ENCODE measurements at regions not wholly inside any gene's neighbourhood (a gene's known extent, or its start where the extent isn't known, plus 50 kb on each side); places are given as distances from the start of the nearest gene placed in this dataset.

GRCh38 chr2:104784264-104784663, 69.7 kb upstream of the POU3F3 start:
- no peak for TF ChIP-seq CTCF (conservative IDR thresholded peaks at IDR 0.05)
- Histone ChIP-seq H3K27me3 (ENCODE audit: control insufficient read depth, insufficient read depth, low read length, poor library complexity, severe bottlenecking) (no peaks in the 10 kb centered on the region), H3K9me3 (ENCODE audit: control insufficient read depth, low read length) (no peaks in the 10 kb centered on the region), H3K36me3 (ENCODE audit: control insufficient read depth, insufficient read depth, low read length) (no peaks in the 10 kb centered on the region), H3K4me3 (ENCODE audit: low read length) (no peak overlapping the region), H3K4me1 (ENCODE audit: control insufficient read depth, insufficient read depth, low read length) (no peaks in the 10 kb centered on the region), H3K9ac (ENCODE audit: extremely low read depth, low read length, poor library complexity, severe bottlenecking) (no peak overlapping the region), H3K27ac (ENCODE audit: low read depth, low read length) (no peak overlapping the region)
- Mint-ChIP-seq H3K9me3 (no peaks in the 10 kb centered on the region), H3K4me3 (no peak overlapping the region), H3K27me3 (ENCODE audit: insufficient read depth) (peaks cover 6% of the 10 kb centered on the region), H3K36me3 (ENCODE audit: low read depth) (no peaks in the 10 kb centered on the region), H3K27ac (no peak overlapping the region), H3K4me1 (no peaks in the 10 kb centered on the region)
- WGBS, 2 experiments (ENCODE audit: insufficient coverage in 1 of 2, insufficient read length in 1 of 2), result 93 to 100% methylated on average over 2 to 3 of the region's 3 CpGs
- no peak for DNase-seq

GRCh38 chr2:104786204-104786603, 67.7 kb upstream of the POU3F3 start:
- H3K4me3 Mint-ChIP-seq, result no peak overlapping the region
- H3K4me1 ChIP-seq (ENCODE audit: control insufficient read depth, insufficient read depth, low read length), result no peaks in the 10 kb centered on the region
- peaks cover 6% of the 10 kb centered on the region for H3K27me3 Mint-ChIP-seq (ENCODE audit: insufficient read depth)
- no peak overlapping the region for H3K27ac Mint-ChIP-seq
- WGBS, 2 experiments (ENCODE audit: insufficient coverage in 1 of 2, insufficient read length in 1 of 2), result 92 to 100% methylated on average over 1 to 7 of the region's 8 CpGs
- no peak overlapping the region for H3K27ac ChIP-seq (ENCODE audit: low read depth, low read length)
- H3K4me1 Mint-ChIP-seq, result no peaks in the 10 kb centered on the region
- H3K9ac ChIP-seq (ENCODE audit: extremely low read depth, low read length, poor library complexity, severe bottlenecking), result no peak overlapping the region
- H3K4me3 ChIP-seq (ENCODE audit: low read length), result no peak overlapping the region
- H3K27me3 ChIP-seq (ENCODE audit: control insufficient read depth, insufficient read depth, low read length, poor library complexity, severe bottlenecking), result no peaks in the 10 kb centered on the region
- H3K36me3 ChIP-seq (ENCODE audit: control insufficient read depth, insufficient read depth, low read length), result no peaks in the 10 kb centered on the region
- no peaks in the 10 kb centered on the region for H3K9me3 Mint-ChIP-seq
- DNase-seq, result no peak
- TF ChIP-seq CTCF (conservative IDR thresholded peaks at IDR 0.05), result no peak
- no peaks in the 10 kb centered on the region for H3K36me3 Mint-ChIP-seq (ENCODE audit: low read depth)
- H3K9me3 ChIP-seq (ENCODE audit: control insufficient read depth, low read length), result no peaks in the 10 kb centered on the region

- no peaks in the 10 kb centered on the region for H3K9me3 ChIP-seq (ENCODE audit: control insufficient read depth, low read length)
- no peaks in the 10 kb centered on the region for H3K4me1 ChIP-seq (ENCODE audit: control insufficient read depth, insufficient read depth, low read length)
- no peak overlapping the region for H3K4me3 Mint-ChIP-seq
- H3K27me3 ChIP-seq (ENCODE audit: control insufficient read depth, insufficient read depth, low read length, poor library complexity, severe bottlenecking), result no peaks in the 10 kb centered on the region
- H3K9me3 Mint-ChIP-seq, result no peaks in the 10 kb centered on the region
- no peak overlapping the region for H3K9ac ChIP-seq (ENCODE audit: extremely low read depth, low read length, poor library complexity, severe bottlenecking)
- H3K4me3 ChIP-seq (ENCODE audit: low read length), result no peak overlapping the region
- H3K27me3 Mint-ChIP-seq (ENCODE audit: insufficient read depth), result peaks cover 6% of the 10 kb centered on the region
- WGBS, 2 experiments (ENCODE audit: insufficient coverage in 1 of 2, insufficient read length in 1 of 2), result 84% methylated on average over 2 of the region's 2 CpGs; no CpG with 5 or more reads in 1 of the 2 experiments
- TF ChIP-seq CTCF (conservative IDR thresholded peaks at IDR 0.05), result no peak
- H3K36me3 ChIP-seq (ENCODE audit: control insufficient read depth, insufficient read depth, low read length), result no peaks in the 10 kb centered on the region
- no peak for DNase-seq
- H3K36me3 Mint-ChIP-seq (ENCODE audit: low read depth), result no peaks in the 10 kb centered on the region
- H3K4me1 Mint-ChIP-seq, result no peaks in the 10 kb centered on the region
- no peak overlapping the region for H3K27ac ChIP-seq (ENCODE audit: low read depth, low read length)
- H3K27ac Mint-ChIP-seq, result no peak overlapping the region
Observed at GRCh38 chr2:104786821-104787220, 67.1 kb upstream of the POU3F3 start.
